K562 (cell line): ENCODE measurements at regions not wholly inside any gene's neighbourhood (a gene's known extent, or its start where the extent isn't known, plus 50 kb on each side); places are given as distances from the start of the nearest gene placed in this dataset.

ENCODE experiments used
- JUND ChIP-seq, 2 experiments: IDR thresholded peaks; 2 replicates in 1 of 2; 3 replicates in 1 of 2; pipeline ENCODE4 v1.6.1; 2011; ENCODE audit warnings: borderline replicate concordance in 2 of 2, low read depth in 2 of 2, low read length in 2 of 2, improper control_type of control experiment in 1 of 2, missing biosample characterization in 1 of 2, missing genetic modification characterization in 1 of 2, missing genetic modification reagents in 1 of 2
- PHTF2 ChIP-seq: fragments of 250-450 bp; sonication (Bioruptor Pico); IDR thresholded peaks from 2 replicates; pipeline ENCODE4 v1.5.0; 2021; ENCODE audit warnings: mild to moderate bottlenecking
- SIX5 ChIP-seq, 2 experiments: IDR thresholded peaks; 2 replicates each; pipeline ENCODE4 v1.6.1; 2011; ENCODE audit warnings: low read length in 2 of 2, borderline replicate concordance in 1 of 2, low read depth in 1 of 2, mild to moderate bottlenecking in 1 of 2, moderate library complexity in 1 of 2; ENCODE audit not compliant: insufficient read depth in 1 of 2
- SMARCB1 ChIP-seq: IDR thresholded peaks from 2 replicates; pipeline ENCODE4 v1.6.1; 2011; ENCODE audit warnings: improper control_type of control experiment, low read depth; ENCODE audit not compliant: insufficient read length
- STAG1 ChIP-seq: sonication (generic); formaldehyde crosslinking; IDR thresholded peaks from 2 replicates; pipeline ENCODE4 v1.5.0; 2020; ENCODE audit warnings: missing genetic modification reagents, borderline replicate concordance
- TRIM28 ChIP-seq: fragments of 450-650 bp; IDR thresholded peaks from 2 replicates; pipeline ENCODE4 v1.6.1; 2017
- ZBTB12 ChIP-seq: fragments of 250-450 bp; sonication (Bioruptor Pico); IDR thresholded peaks from 2 replicates; pipeline ENCODE4 v1.4.0; 2020
- ZKSCAN3 ChIP-seq: fragments of 250-450 bp; sonication (Bioruptor Pico); IDR thresholded peaks from 2 replicates; pipeline ENCODE4 v1.4.0; 2020
- ZNF347 ChIP-seq: fragments of 450-650 bp; formaldehyde crosslinking; IDR thresholded peaks from 2 replicates; pipeline ENCODE4 v1.4.0; 2020; ENCODE audit warnings: low read depth, mild to moderate bottlenecking, moderate library complexity
- ZNF655 ChIP-seq: fragments of 250-450 bp; sonication (Bioruptor Pico); IDR thresholded peaks from 2 replicates; pipeline ENCODE4 v1.5.0; 2021
- ZNF695 ChIP-seq: fragments of 450-650 bp; formaldehyde crosslinking; IDR thresholded peaks from 2 replicates; pipeline ENCODE4 v1.4.0; 2020; ENCODE audit warnings: mild to moderate bottlenecking, moderate library complexity
- TF ChIP-seq, protein P1 (sequence below): fragments of 450-650 bp; IDR thresholded peaks from 2 replicates; pipeline ENCODE4 v1.6.1; 2016; ENCODE audit warnings: mild to moderate bottlenecking
- TF ChIP-seq, protein P2 (sequence below): fragments of 250-450 bp; sonication (Bioruptor Pico); IDR thresholded peaks from 2 replicates; pipeline ENCODE4 v1.8.0; 2021; ENCODE audit warnings: moderate library complexity, mild to moderate bottlenecking, inconsistent platforms
- TF ChIP-seq, protein P3 (sequence below): fragments of 450-650 bp; IDR thresholded peaks from 2 replicates; pipeline ENCODE4 v1.6.1; 2014; ENCODE audit warnings: low read depth, mild to moderate bottlenecking, moderate library complexity, borderline replicate concordance
- TF ChIP-seq, protein P4 (sequence below): sonication (generic); formaldehyde crosslinking; IDR thresholded peaks from 2 replicates; pipeline ENCODE4 v1.8.1; 2023; ENCODE audit warnings: mild to moderate bottlenecking, missing genetic modification reagents
- TF ChIP-seq, protein P5 (sequence below): sonication (generic); formaldehyde crosslinking; IDR thresholded peaks from 2 replicates; pipeline ENCODE4 v1.9.0; 2022; ENCODE audit warnings: mild to moderate bottlenecking, missing genetic modification reagents

GRCh38 chr12:116385486-116386217 is 108.2 kb upstream of the MED13L start (continued):
- TF ChIP-seq, protein P1, sequence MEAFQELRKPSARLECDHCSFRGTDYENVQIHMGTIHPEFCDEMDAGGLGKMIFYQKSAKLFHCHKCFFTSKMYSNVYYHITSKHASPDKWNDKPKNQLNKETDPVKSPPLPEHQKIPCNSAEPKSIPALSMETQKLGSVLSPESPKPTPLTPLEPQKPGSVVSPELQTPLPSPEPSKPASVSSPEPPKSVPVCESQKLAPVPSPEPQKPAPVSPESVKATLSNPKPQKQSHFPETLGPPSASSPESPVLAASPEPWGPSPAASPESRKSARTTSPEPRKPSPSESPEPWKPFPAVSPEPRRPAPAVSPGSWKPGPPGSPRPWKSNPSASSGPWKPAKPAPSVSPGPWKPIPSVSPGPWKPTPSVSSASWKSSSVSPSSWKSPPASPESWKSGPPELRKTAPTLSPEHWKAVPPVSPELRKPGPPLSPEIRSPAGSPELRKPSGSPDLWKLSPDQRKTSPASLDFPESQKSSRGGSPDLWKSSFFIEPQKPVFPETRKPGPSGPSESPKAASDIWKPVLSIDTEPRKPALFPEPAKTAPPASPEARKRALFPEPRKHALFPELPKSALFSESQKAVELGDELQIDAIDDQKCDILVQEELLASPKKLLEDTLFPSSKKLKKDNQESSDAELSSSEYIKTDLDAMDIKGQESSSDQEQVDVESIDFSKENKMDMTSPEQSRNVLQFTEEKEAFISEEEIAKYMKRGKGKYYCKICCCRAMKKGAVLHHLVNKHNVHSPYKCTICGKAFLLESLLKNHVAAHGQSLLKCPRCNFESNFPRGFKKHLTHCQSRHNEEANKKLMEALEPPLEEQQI = no peak
- TF ChIP-seq ZNF695 (CRISPR knock-in tag) = no peak
- no peak for TF ChIP-seq ZBTB12 (CRISPR knock-in tag)
- TF ChIP-seq, protein P2, sequence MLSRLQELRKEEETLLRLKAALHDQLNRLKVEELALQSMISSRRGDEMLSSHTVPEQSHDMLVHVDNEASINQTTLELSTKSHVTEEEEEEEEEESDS (CRISPR knock-in tag) = no peak
- TF ChIP-seq, protein P3, sequence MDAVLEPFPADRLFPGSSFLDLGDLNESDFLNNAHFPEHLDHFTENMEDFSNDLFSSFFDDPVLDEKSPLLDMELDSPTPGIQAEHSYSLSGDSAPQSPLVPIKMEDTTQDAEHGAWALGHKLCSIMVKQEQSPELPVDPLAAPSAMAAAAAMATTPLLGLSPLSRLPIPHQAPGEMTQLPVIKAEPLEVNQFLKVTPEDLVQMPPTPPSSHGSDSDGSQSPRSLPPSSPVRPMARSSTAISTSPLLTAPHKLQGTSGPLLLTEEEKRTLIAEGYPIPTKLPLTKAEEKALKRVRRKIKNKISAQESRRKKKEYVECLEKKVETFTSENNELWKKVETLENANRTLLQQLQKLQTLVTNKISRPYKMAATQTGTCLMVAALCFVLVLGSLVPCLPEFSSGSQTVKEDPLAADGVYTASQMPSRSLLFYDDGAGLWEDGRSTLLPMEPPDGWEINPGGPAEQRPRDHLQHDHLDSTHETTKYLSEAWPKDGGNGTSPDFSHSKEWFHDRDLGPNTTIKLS = peak; percentile 39; the same call in 1 of the 2 replicates
- no peak for TF ChIP-seq ZNF655 (CRISPR knock-in tag)
- no peak for TF ChIP-seq PHTF2 (CRISPR knock-in tag)
- TF ChIP-seq SIX5 (IDR thresholded peaks at IDR 0.05; ENCODE audit: borderline replicate concordance in 1 of 2, insufficient read depth in 1 of 2, low read depth in 1 of 2, low read length in 2 of 2) = no peak
- no peak for TF ChIP-seq TRIM28
- TF ChIP-seq, protein P4, sequence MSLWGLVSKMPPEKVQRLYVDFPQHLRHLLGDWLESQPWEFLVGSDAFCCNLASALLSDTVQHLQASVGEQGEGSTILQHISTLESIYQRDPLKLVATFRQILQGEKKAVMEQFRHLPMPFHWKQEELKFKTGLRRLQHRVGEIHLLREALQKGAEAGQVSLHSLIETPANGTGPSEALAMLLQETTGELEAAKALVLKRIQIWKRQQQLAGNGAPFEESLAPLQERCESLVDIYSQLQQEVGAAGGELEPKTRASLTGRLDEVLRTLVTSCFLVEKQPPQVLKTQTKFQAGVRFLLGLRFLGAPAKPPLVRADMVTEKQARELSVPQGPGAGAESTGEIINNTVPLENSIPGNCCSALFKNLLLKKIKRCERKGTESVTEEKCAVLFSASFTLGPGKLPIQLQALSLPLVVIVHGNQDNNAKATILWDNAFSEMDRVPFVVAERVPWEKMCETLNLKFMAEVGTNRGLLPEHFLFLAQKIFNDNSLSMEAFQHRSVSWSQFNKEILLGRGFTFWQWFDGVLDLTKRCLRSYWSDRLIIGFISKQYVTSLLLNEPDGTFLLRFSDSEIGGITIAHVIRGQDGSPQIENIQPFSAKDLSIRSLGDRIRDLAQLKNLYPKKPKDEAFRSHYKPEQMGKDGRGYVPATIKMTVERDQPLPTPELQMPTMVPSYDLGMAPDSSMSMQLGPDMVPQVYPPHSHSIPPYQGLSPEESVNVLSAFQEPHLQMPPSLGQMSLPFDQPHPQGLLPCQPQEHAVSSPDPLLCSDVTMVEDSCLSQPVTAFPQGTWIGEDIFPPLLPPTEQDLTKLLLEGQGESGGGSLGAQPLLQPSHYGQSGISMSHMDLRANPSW = no peak
- no peak for TF ChIP-seq SMARCB1
- TF ChIP-seq ZNF347 (CRISPR knock-in tag) = no peak
- TF ChIP-seq ZKSCAN3 = no peak
- TF ChIP-seq, protein P5, sequence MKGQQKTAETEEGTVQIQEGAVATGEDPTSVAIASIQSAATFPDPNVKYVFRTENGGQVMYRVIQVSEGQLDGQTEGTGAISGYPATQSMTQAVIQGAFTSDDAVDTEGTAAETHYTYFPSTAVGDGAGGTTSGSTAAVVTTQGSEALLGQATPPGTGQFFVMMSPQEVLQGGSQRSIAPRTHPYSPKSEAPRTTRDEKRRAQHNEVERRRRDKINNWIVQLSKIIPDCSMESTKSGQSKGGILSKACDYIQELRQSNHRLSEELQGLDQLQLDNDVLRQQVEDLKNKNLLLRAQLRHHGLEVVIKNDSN = no peak
- no peak for TF ChIP-seq STAG1 (CRISPR knock-in tag)
- peak; percentile 82 for TF ChIP-seq JUND (IDR thresholded peaks at IDR 0.05; ENCODE audit: borderline replicate concordance, low read depth, low read length)
- peak; percentile 73; the same call in 1 of the 3 replicates for TF ChIP-seq JUND (tag; IDR thresholded peaks at IDR 0.05; ENCODE audit: borderline replicate concordance, low read depth, low read length)
